ENCODE measurements at regions not wholly inside any gene's neighbourhood (a gene's known extent, or its start where the extent isn't known, plus 50 kb on each side); places are given as distances from the start of the nearest gene placed in this dataset.
A peak's percentile ranks its signal among the peaks of the same experiment; 100 is the strongest.

- DNase-seq (ENCODE audit: low read depth), result no peak
Observed at GRCh38 chr11:108994887-108995286, 330.0 kb downstream of the DDX10 start.

GRCh38 chr11:108997826-108998225 lies 333.0 kb downstream of the DDX10 start:
- no peak for DNase-seq (ENCODE audit: low read depth)

GRCh38 chr11:109000531-109000930 lies 335.7 kb downstream of the DDX10 start:
- DNase-seq (ENCODE audit: low read depth), result no peak

GRCh38 chr11:109001585-109001984 lies 336.7 kb downstream of the DDX10 start:
- no peak for DNase-seq (ENCODE audit: low read depth)

- DNase-seq (ENCODE audit: low read depth), result no peak
Observed at GRCh38 chr11:109012991-109013390, 348.1 kb downstream of the DDX10 start.

- DNase-seq (ENCODE audit: low read depth), result no peak
Observed at GRCh38 chr11:109015283-109015682, 350.4 kb downstream of the DDX10 start.

- no peak for DNase-seq (ENCODE audit: low read depth)
Observed at GRCh38 chr11:109016724-109017123, 351.9 kb downstream of the DDX10 start.

GRCh38 chr11:109017489-109017888 lies 352.6 kb downstream of the DDX10 start:
- DNase-seq (ENCODE audit: low read depth), result no peak

GRCh38 chr11:109018639-109019038 lies 353.8 kb downstream of the DDX10 start:
- DNase-seq (ENCODE audit: low read depth), result no peak

- no peak for DNase-seq (ENCODE audit: low read depth)
Observed at GRCh38 chr11:109019342-109019936, 354.6 kb downstream of the DDX10 start.

- no peak for DNase-seq (ENCODE audit: low read depth)
Observed at GRCh38 chr11:109023036-109023435, 358.2 kb downstream of the DDX10 start.

GRCh38 chr11:109026891-109027489 lies 362.1 kb downstream of the DDX10 start:
- DNase-seq (ENCODE audit: low read depth), result no peak

- no peak for DNase-seq (ENCODE audit: low read depth)
Observed at GRCh38 chr11:109027851-109028250, 363.0 kb downstream of the DDX10 start.

- DNase-seq (ENCODE audit: low read depth), result no peak
Observed at GRCh38 chr11:109029927-109030326, 365.1 kb downstream of the DDX10 start.

GRCh38 chr11:109033627-109034338 lies 368.9 kb downstream of the DDX10 start:
- peak; percentile 53 for DNase-seq (ENCODE audit: low read depth)

- peak; percentile 39 for DNase-seq (ENCODE audit: low read depth)
Observed at GRCh38 chr11:109034339-109034696, 369.4 kb downstream of the DDX10 start.

GRCh38 chr11:109035284-109035683 lies 370.4 kb downstream of the DDX10 start:
- no peak for DNase-seq (ENCODE audit: low read depth)

- no peak for DNase-seq (ENCODE audit: low read depth)
Observed at GRCh38 chr11:109036011-109036410, 371.1 kb downstream of the DDX10 start.

GRCh38 chr11:109037856-109038780 lies 373.2 kb downstream of the DDX10 start:
- DNase-seq (ENCODE audit: low read depth), result peak; percentile 47

GRCh38 chr11:109039611-109040010 lies 374.7 kb downstream of the DDX10 start:
- no peak for DNase-seq (ENCODE audit: low read depth)

- DNase-seq (ENCODE audit: low read depth), result no peak
Observed at GRCh38 chr11:109040303-109040702, 375.4 kb downstream of the DDX10 start.

- no peak for DNase-seq (ENCODE audit: low read depth)
Observed at GRCh38 chr11:109041876-109042275, 377.0 kb downstream of the DDX10 start.
